ENCODE measurements at regions not wholly inside any gene's neighbourhood (a gene's known extent, or its start where the extent isn't known, plus 50 kb on each side); places are given as distances from the start of the nearest gene placed in this dataset.

DNA sequence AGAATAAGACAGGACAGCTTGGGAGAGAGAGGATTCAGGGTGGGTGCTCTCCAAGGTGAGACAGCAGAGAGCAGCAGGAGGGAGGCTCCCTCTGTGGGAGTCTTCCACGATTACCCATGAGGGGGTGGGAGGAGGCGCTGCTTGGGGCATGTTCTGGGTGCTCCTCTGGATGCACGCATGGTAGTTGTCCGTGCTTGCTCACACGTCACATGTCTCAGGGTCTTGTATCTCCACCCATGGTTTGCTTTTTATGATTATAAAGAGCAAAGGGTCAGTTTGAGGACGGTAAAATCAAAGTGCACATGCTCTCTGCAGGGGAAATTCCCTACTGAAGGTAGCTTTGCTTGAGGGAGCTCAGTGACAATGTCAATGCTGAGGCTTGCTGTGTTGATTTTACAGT lies 338.4 kb downstream of the THBS2 start:
- TF ChIP-seq POLR2A (IDR thresholded peaks at IDR 0.05; ENCODE audit: low read length) (no peak), EP300 (IDR thresholded peaks at IDR 0.05) (no peak), CHD2 (IDR thresholded peaks at IDR 0.05; ENCODE audit: low read length, partially characterized antibody) (no peak), MYC (IDR thresholded peaks at IDR 0.05; ENCODE audit: borderline replicate concordance, low read length) (no peak), PHF8 (IDR thresholded peaks at IDR 0.05; ENCODE audit: borderline replicate concordance, low read depth) (no peak), SMC3 (IDR thresholded peaks at IDR 0.05) (no peak), MAFK (IDR thresholded peaks at IDR 0.05; ENCODE audit: partially characterized antibody) (no peak), ESRRA (IDR thresholded peaks at IDR 0.05; ENCODE audit: borderline replicate concordance, low read length) (no peak), RCOR1 (IDR thresholded peaks at IDR 0.05; ENCODE audit: low read depth, low read length) (no peak), JUNB (IDR thresholded peaks at IDR 0.05) (no peak)
- TF ChIP-seq, protein P1, sequence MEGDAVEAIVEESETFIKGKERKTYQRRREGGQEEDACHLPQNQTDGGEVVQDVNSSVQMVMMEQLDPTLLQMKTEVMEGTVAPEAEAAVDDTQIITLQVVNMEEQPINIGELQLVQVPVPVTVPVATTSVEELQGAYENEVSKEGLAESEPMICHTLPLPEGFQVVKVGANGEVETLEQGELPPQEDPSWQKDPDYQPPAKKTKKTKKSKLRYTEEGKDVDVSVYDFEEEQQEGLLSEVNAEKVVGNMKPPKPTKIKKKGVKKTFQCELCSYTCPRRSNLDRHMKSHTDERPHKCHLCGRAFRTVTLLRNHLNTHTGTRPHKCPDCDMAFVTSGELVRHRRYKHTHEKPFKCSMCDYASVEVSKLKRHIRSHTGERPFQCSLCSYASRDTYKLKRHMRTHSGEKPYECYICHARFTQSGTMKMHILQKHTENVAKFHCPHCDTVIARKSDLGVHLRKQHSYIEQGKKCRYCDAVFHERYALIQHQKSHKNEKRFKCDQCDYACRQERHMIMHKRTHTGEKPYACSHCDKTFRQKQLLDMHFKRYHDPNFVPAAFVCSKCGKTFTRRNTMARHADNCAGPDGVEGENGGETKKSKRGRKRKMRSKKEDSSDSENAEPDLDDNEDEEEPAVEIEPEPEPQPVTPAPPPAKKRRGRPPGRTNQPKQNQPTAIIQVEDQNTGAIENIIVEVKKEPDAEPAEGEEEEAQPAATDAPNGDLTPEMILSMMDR (IDR thresholded peaks at IDR 0.05), result no peak
- TF ChIP-seq, protein P2, sequence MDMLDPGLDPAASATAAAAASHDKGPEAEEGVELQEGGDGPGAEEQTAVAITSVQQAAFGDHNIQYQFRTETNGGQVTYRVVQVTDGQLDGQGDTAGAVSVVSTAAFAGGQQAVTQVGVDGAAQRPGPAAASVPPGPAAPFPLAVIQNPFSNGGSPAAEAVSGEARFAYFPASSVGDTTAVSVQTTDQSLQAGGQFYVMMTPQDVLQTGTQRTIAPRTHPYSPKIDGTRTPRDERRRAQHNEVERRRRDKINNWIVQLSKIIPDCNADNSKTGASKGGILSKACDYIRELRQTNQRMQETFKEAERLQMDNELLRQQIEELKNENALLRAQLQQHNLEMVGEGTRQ (IDR thresholded peaks at IDR 0.05), result no peak
- TF ChIP-seq, protein P3, sequence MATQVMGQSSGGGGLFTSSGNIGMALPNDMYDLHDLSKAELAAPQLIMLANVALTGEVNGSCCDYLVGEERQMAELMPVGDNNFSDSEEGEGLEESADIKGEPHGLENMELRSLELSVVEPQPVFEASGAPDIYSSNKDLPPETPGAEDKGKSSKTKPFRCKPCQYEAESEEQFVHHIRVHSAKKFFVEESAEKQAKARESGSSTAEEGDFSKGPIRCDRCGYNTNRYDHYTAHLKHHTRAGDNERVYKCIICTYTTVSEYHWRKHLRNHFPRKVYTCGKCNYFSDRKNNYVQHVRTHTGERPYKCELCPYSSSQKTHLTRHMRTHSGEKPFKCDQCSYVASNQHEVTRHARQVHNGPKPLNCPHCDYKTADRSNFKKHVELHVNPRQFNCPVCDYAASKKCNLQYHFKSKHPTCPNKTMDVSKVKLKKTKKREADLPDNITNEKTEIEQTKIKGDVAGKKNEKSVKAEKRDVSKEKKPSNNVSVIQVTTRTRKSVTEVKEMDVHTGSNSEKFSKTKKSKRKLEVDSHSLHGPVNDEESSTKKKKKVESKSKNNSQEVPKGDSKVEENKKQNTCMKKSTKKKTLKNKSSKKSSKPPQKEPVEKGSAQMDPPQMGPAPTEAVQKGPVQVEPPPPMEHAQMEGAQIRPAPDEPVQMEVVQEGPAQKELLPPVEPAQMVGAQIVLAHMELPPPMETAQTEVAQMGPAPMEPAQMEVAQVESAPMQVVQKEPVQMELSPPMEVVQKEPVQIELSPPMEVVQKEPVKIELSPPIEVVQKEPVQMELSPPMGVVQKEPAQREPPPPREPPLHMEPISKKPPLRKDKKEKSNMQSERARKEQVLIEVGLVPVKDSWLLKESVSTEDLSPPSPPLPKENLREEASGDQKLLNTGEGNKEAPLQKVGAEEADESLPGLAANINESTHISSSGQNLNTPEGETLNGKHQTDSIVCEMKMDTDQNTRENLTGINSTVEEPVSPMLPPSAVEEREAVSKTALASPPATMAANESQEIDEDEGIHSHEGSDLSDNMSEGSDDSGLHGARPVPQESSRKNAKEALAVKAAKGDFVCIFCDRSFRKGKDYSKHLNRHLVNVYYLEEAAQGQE (IDR thresholded peaks at IDR 0.05), result no peak

Data from A549 (cell line).